WTC11 (cell line): ENCODE measurements at regions not wholly inside any gene's neighbourhood (a gene's known extent, or its start where the extent isn't known, plus 50 kb on each side); places are given as distances from the start of the nearest gene placed in this dataset.
"Not testable (repeated sequence)": the region's sequence is repeated elsewhere in the genome, so short reads cannot be mapped to it uniquely, and the experiment has no call there.

Experiments used
- ATAC-seq: fragments of 200-7000 bp; cut with Tn5 transposase; 2 replicates; pipeline ENCODE4 v1.10.0; 2021; ENCODE audit warnings: mild to moderate bottlenecking, moderate library complexity
- CTCF ChIA-PET: fragments of 300-600 bp; sonication (Branson Sonifier 250); formaldehyde crosslinking; loops from one replicate; lab custom pipeline; 2021; ENCODE audit warnings: antibody characterized with exemption; lab: Charles Lee
- POLR2A ChIA-PET: fragments of 350-600 bp; sonication (Branson Sonifier 250); formaldehyde crosslinking; loops from one replicate; lab custom pipeline; 2021; ENCODE audit warnings: antibody characterized with exemption; lab: Charles Lee
- DNase-seq: peaks from one replicate; pipeline ENCODE4 v3.0.0; 2021; ENCODE audit warnings: low spot score
- H3K27ac Mint-ChIP-seq: 2 replicates; pipeline ENCODE4 v1.8.0; 2021; ENCODE audit warnings: mixed read lengths
- H3K27me3 Mint-ChIP-seq: 2 replicates; pipeline ENCODE4 v1.8.0; 2021; ENCODE audit warnings: low read depth, mild to moderate bottlenecking, moderate library complexity, mixed read lengths
- H3K36me3 Mint-ChIP-seq: 2 replicates; pipeline ENCODE4 v1.8.0; 2021; ENCODE audit warnings: mixed read lengths
- H3K4me1 Mint-ChIP-seq: 2 replicates; pipeline ENCODE4 v1.8.0; 2022; ENCODE audit warnings: mixed read lengths
- H3K4me3 Mint-ChIP-seq: 2 replicates; pipeline ENCODE4 v1.8.0; 2021; ENCODE audit warnings: mild to moderate bottlenecking, moderate library complexity, mixed read lengths
- H3K9me3 Mint-ChIP-seq: 2 replicates; pipeline ENCODE4 v1.8.0; 2021; ENCODE audit warnings: mixed read lengths
- ARID4B ChIP-seq: sonication (generic); formaldehyde crosslinking; IDR thresholded peaks from 2 replicates; pipeline ENCODE4 v1.8.0; 2023; ENCODE audit warnings: missing genetic modification reagents, mild to moderate bottlenecking, borderline replicate concordance
- CBFB ChIP-seq: sonication (generic); formaldehyde crosslinking; IDR thresholded peaks from 2 replicates; pipeline ENCODE4 v1.8.1; 2022; ENCODE audit warnings: mild to moderate bottlenecking, low read depth, missing genetic modification reagents
- CDX4 ChIP-seq: fragments of 250-450 bp; sonication (Bioruptor Pico); IDR thresholded peaks from 2 replicates; pipeline ENCODE4 v1.9.0; 2021; ENCODE audit warnings: moderate library complexity, mild to moderate bottlenecking, inconsistent platforms, borderline replicate concordance
- CREM ChIP-seq: sonication (generic); formaldehyde crosslinking; IDR thresholded peaks from 2 replicates; pipeline ENCODE4 v1.8.1; 2022; ENCODE audit warnings: mild to moderate bottlenecking, missing genetic modification reagents, moderate library complexity
- ETV6 ChIP-seq: sonication (generic); formaldehyde crosslinking; IDR thresholded peaks from 2 replicates; pipeline ENCODE4 v1.8.1; 2022; ENCODE audit warnings: mild to moderate bottlenecking, missing genetic modification reagents
- JUN ChIP-seq: sonication (generic); formaldehyde crosslinking; IDR thresholded peaks from 2 replicates; pipeline ENCODE4 v1.8.0; 2023; ENCODE audit warnings: mild to moderate bottlenecking, missing genetic modification reagents
- MAX ChIP-seq: sonication (generic); formaldehyde crosslinking; IDR thresholded peaks from 2 replicates; pipeline ENCODE4 v1.8.0; 2022; ENCODE audit warnings: mild to moderate bottlenecking, missing genetic modification reagents
- NR3C1 ChIP-seq: sonication (generic); formaldehyde crosslinking; conservative IDR thresholded peaks from 2 replicates; pipeline ENCODE4 v1.8.1; 2023; ENCODE audit warnings: low read depth, mild to moderate bottlenecking, missing genetic modification reagents
- PRDM15 ChIP-seq: sonication (generic); formaldehyde crosslinking; IDR thresholded peaks from 2 replicates; pipeline ENCODE4 v1.8.0; 2022; ENCODE audit warnings: missing genetic modification reagents
- SMAD3 ChIP-seq: sonication (generic); formaldehyde crosslinking; IDR thresholded peaks from 2 replicates; pipeline ENCODE4 v1.8.0; 2022; ENCODE audit warnings: missing genetic modification reagents, mild to moderate bottlenecking, borderline replicate concordance
- TEAD1 ChIP-seq: sonication (generic); formaldehyde crosslinking; IDR thresholded peaks from 2 replicates; pipeline ENCODE4 v1.8.0; 2022; ENCODE audit warnings: mild to moderate bottlenecking, missing genetic modification reagents
- TP53 ChIP-seq: sonication (generic); formaldehyde crosslinking; IDR thresholded peaks from 2 replicates; pipeline ENCODE4 v1.8.1; 2023; ENCODE audit warnings: mild to moderate bottlenecking, missing genetic modification reagents
- ZMAT4 ChIP-seq: fragments of 250-450 bp; sonication (Bioruptor Pico); IDR thresholded peaks from 2 replicates; pipeline ENCODE4 v1.9.0; 2021; ENCODE audit warnings: mild to moderate bottlenecking
- ZNF317 ChIP-seq: sonication (generic); formaldehyde crosslinking; IDR thresholded peaks from 2 replicates; pipeline ENCODE4 v1.8.1; 2023; ENCODE audit warnings: low read depth, mild to moderate bottlenecking, moderate library complexity, missing genetic modification reagents, borderline replicate concordance
- ZNF425 ChIP-seq: fragments of 250-450 bp; sonication (Bioruptor Pico); conservative IDR thresholded peaks from 2 replicates; pipeline ENCODE4 v1.9.0; 2021; ENCODE audit warnings: mild to moderate bottlenecking

- TF ChIP-seq PRDM15 = no peak
- no peak for TF ChIP-seq CREM (CRISPR knock-in tag)
- no peak for TF ChIP-seq SMAD3
- no peak for TF ChIP-seq MAX
- TF ChIP-seq ZNF425 (CRISPR knock-in tag) = no peak
- TF ChIP-seq ETV6 (CRISPR knock-in tag) = no peak
- no peak for TF ChIP-seq JUN
- no peak for TF ChIP-seq ZNF317 (CRISPR knock-in tag)
Measured at GRCh38 chr7:109460296-109460695, 890.6 kb downstream of the DNAJB9 start (continued).

GRCh38 chr7:109462171-109462570, 892.5 kb downstream of the DNAJB9 start:
- ChIA-PET CTCF (no interaction called here), POLR2A (no interaction called here)
- TF ChIP-seq CDX4 (no peak), ZNF317 (CRISPR knock-in tag) (no peak), CBFB (no peak), NR3C1 (no peak), ZMAT4 (CRISPR knock-in tag) (no peak), TP53 (CRISPR knock-in tag) (no peak), TEAD1 (CRISPR knock-in tag) (no peak), ARID4B (CRISPR knock-in tag) (no peak)
- no peak overlapping the region for H3K27ac Mint-ChIP-seq
- DNase-seq (no peak), ATAC-seq (no peak)
- no peaks in the 10 kb centered on the region for H3K4me1 Mint-ChIP-seq
- no peaks in the 10 kb centered on the region for H3K36me3 Mint-ChIP-seq
- no peaks in the 10 kb centered on the region for H3K27me3 Mint-ChIP-seq
- H3K4me3 Mint-ChIP-seq = no peak overlapping the region
- peaks cover 7% of the 10 kb centered on the region for H3K9me3 Mint-ChIP-seq

GRCh38 chr7:109467729-109468128, 898.1 kb downstream of the DNAJB9 start:
- H3K36me3 Mint-ChIP-seq, H3K27me3 Mint-ChIP-seq, H3K9me3 Mint-ChIP-seq, ATAC-seq, DNase-seq, H3K27ac Mint-ChIP-seq, H3K4me3 Mint-ChIP-seq, H3K4me1 Mint-ChIP-seq, POLR2A ChIA-PET: not testable (repeated sequence)
- CTCF ChIA-PET = interaction anchor here (1.1 kb wide), 1 partner anchor 12 kb away, joined by 3 read pairs; no protein-coding TSS in a partner anchor
